H9 (cell line): ENCODE measurements at regions not wholly inside any gene's neighbourhood (a gene's known extent, or its start where the extent isn't known, plus 50 kb on each side); places are given as distances from the start of the nearest gene placed in this dataset.

Experiments
- DNase-seq: peaks from one replicate; pipeline ENCODE4 v3.0.0-alpha.2; 2017
- H2AFZ ChIP-seq: one replicate; pipeline ENCODE4 v1.6.1; 2013; ENCODE audit warnings: mild to moderate bottlenecking, low read length, control low read depth, moderate library complexity
- H2AK5ac ChIP-seq: 2 replicates; pipeline ENCODE4 v1.6.1; 2013; ENCODE audit warnings: low read length, control low read depth, mixed read lengths; ENCODE audit not compliant: insufficient read length
- H2BK120ac ChIP-seq: one replicate; pipeline ENCODE4 v1.6.1; 2013; ENCODE audit warnings: low read depth, mild to moderate bottlenecking, low read length, control low read depth, inconsistent platforms; ENCODE audit not compliant: poor library complexity, severe bottlenecking
- H2BK12ac ChIP-seq: 2 replicates; pipeline ENCODE4 v1.6.1; 2013; ENCODE audit warnings: low read length, control low read depth, mixed read lengths, low read depth; ENCODE audit not compliant: insufficient read length
- H2BK15ac ChIP-seq: 2 replicates; pipeline ENCODE4 v1.6.1; 2013; ENCODE audit warnings: low read depth, low read length, control low read depth
- H2BK20ac ChIP-seq: one replicate; pipeline ENCODE4 v1.6.1; 2013; ENCODE audit warnings: low read depth, mild to moderate bottlenecking, low read length, control low read depth, inconsistent platforms; ENCODE audit not compliant: poor library complexity, severe bottlenecking
- H2BK5ac ChIP-seq: 2 replicates; pipeline ENCODE4 v1.6.1; 2013; ENCODE audit warnings: low read length, control low read depth, mixed read lengths; ENCODE audit not compliant: insufficient read length
- H3K14ac ChIP-seq: 2 replicates; pipeline ENCODE4 v1.6.1; 2013; ENCODE audit warnings: low read length, control low read depth; ENCODE audit not compliant: insufficient read depth
- H3K18ac ChIP-seq: 2 replicates; pipeline ENCODE4 v1.6.1; 2013; ENCODE audit warnings: low read depth, mild to moderate bottlenecking, mixed read lengths, low read length, control low read depth; ENCODE audit not compliant: insufficient read length
- H3K23ac ChIP-seq: 2 replicates; pipeline ENCODE4 v1.6.1; 2013; ENCODE audit warnings: low read length, control low read depth, mixed read lengths, low read depth; ENCODE audit not compliant: insufficient read length
- H3K23me2 ChIP-seq: 2 replicates; pipeline ENCODE4 v1.6.1; 2013; ENCODE audit warnings: low read depth, mild to moderate bottlenecking, mixed read lengths, low read length, control low read depth; ENCODE audit not compliant: insufficient read length, poor library complexity, severe bottlenecking
- H3K27ac ChIP-seq: 2 replicates; pipeline ENCODE4 v1.5.1; 2013; ENCODE audit warnings: low read length, control low read depth, mixed read lengths, low read depth; ENCODE audit not compliant: insufficient read length
- H3K27me3 ChIP-seq: 2 replicates; pipeline ENCODE4 v1.6.1; 2013; ENCODE audit warnings: low read length, control low read depth, inconsistent platforms; ENCODE audit not compliant: insufficient read depth
- H3K4ac ChIP-seq: 2 replicates; pipeline ENCODE4 v1.6.1; 2013; ENCODE audit warnings: low read depth, mild to moderate bottlenecking, control low read depth, inconsistent platforms, low read length, moderate library complexity
- H3K4me1 ChIP-seq: 2 replicates; pipeline ENCODE4 v1.6.1; 2013; ENCODE audit warnings: low read length, control low read depth, inconsistent platforms; ENCODE audit not compliant: insufficient read depth
- H3K4me2 ChIP-seq: 2 replicates; pipeline ENCODE4 v1.6.1; 2013; ENCODE audit warnings: low read length, control low read depth, mixed read lengths; ENCODE audit not compliant: insufficient read length, insufficient read depth
- H3K56ac ChIP-seq: 2 replicates; pipeline ENCODE4 v1.6.1; 2013; ENCODE audit warnings: low read depth, mild to moderate bottlenecking, mixed read lengths, low read length, control low read depth; ENCODE audit not compliant: insufficient read length
- H3K79me1 ChIP-seq: 2 replicates; pipeline ENCODE4 v1.6.1; 2013; ENCODE audit warnings: low read depth, mild to moderate bottlenecking, moderate library complexity, low read length, control low read depth, inconsistent platforms; ENCODE audit not compliant: insufficient read depth, poor library complexity, severe bottlenecking
- H3K79me2 ChIP-seq: 2 replicates; pipeline ENCODE4 v1.6.1; 2013; ENCODE audit warnings: low read length, control low read depth, inconsistent platforms; ENCODE audit not compliant: insufficient read depth
- H3K9ac ChIP-seq: 2 replicates; pipeline ENCODE4 v1.6.1; 2013; ENCODE audit warnings: low read length, control low read depth, mixed read lengths; ENCODE audit not compliant: insufficient read length; ENCODE audit errors: extremely low read depth
- H3K9me3 ChIP-seq: one replicate; pipeline ENCODE4 v1.6.1; 2013; ENCODE audit warnings: low read depth, low read length, inconsistent platforms; ENCODE audit not compliant: control insufficient read depth
- H3T11ph ChIP-seq: one replicate; pipeline ENCODE4 v1.6.1; 2013; ENCODE audit warnings: mild to moderate bottlenecking, low read length, control low read depth, inconsistent platforms
- H4K20me1 ChIP-seq: one replicate; pipeline ENCODE4 v1.6.1; 2013; ENCODE audit not compliant: control insufficient read depth, insufficient read length, insufficient read depth
- H4K5ac ChIP-seq: 2 replicates; pipeline ENCODE4 v1.6.1; 2013; ENCODE audit warnings: low read depth, mild to moderate bottlenecking, mixed read lengths, low read length, control low read depth; ENCODE audit not compliant: insufficient read length
- H4K8ac ChIP-seq: replicated peaks from 2 replicates; pipeline ENCODE4 v1.6.1; 2013; ENCODE audit warnings: low read length, control low read depth, mixed read lengths, low read depth; ENCODE audit not compliant: insufficient read length
- H4K91ac ChIP-seq: 2 replicates; pipeline ENCODE4 v1.6.1; 2013; ENCODE audit warnings: low read depth, mild to moderate bottlenecking, moderate library complexity, mixed read lengths, low read length, control low read depth; ENCODE audit not compliant: insufficient read length
- H3K27ac Mint-ChIP-seq, 3 experiments: 2 replicates in 2 of 3; 3 replicates in 1 of 3; pipeline ENCODE4 v1.8.0; 2020 to 2021; ENCODE audit warnings: mixed read lengths in 3 of 3, mild to moderate bottlenecking in 1 of 3, moderate library complexity in 1 of 3
- H3K27me3 Mint-ChIP-seq: 2 replicates; pipeline ENCODE4 v1.8.0; 2021; ENCODE audit warnings: low read depth, mild to moderate bottlenecking, moderate library complexity, mixed read lengths
- H3K36me3 Mint-ChIP-seq, 3 experiments: 2 replicates in 2 of 3; 3 replicates in 1 of 3; pipeline ENCODE4 v1.8.0; 2020 to 2021; ENCODE audit warnings: low read depth in 3 of 3, mixed read lengths in 3 of 3; ENCODE audit not compliant: insufficient read depth in 1 of 3
- H3K4me1 Mint-ChIP-seq, 2 experiments: 2 replicates each; pipeline ENCODE4 v1.8.0; 2020; ENCODE audit warnings: mixed read lengths in 2 of 2
- H3K4me3 Mint-ChIP-seq, 2 experiments: 2 replicates in 1 of 2; 3 replicates in 1 of 2; pipeline ENCODE4 v1.8.0; 2020 to 2021; ENCODE audit warnings: mild to moderate bottlenecking in 2 of 2, mixed read lengths in 2 of 2, moderate library complexity in 1 of 2
- H3K9me3 Mint-ChIP-seq, 2 experiments: 2 replicates in 1 of 2; 3 replicates in 1 of 2; pipeline ENCODE4 v1.8.0; 2020; ENCODE audit warnings: mild to moderate bottlenecking in 2 of 2, mixed read lengths in 2 of 2, moderate library complexity in 1 of 2
- WGBS: extraction: QIAGEN DNeasy Blood & Tissue Kit; methylation state at CpG from one replicate; pipeline ENCODE4 v1.1.7; 2013; ENCODE audit warnings: missing lambda C conversion rate, low lambda C conversion rate, mixed read lengths; ENCODE audit not compliant: insufficient read length; ENCODE audit errors: extremely low coverage; 5-methylcytosine and 5-hydroxymethylcytosine counted together
- TF ChIP-seq, protein P1 (sequence below): fragments of 200-600 bp; sonication (generic); conservative IDR thresholded peaks from 3 replicates; pipeline ENCODE4 v1.8.0; 2021; ENCODE audit warnings: antibody characterized with exemption, mild to moderate bottlenecking

DNA sequence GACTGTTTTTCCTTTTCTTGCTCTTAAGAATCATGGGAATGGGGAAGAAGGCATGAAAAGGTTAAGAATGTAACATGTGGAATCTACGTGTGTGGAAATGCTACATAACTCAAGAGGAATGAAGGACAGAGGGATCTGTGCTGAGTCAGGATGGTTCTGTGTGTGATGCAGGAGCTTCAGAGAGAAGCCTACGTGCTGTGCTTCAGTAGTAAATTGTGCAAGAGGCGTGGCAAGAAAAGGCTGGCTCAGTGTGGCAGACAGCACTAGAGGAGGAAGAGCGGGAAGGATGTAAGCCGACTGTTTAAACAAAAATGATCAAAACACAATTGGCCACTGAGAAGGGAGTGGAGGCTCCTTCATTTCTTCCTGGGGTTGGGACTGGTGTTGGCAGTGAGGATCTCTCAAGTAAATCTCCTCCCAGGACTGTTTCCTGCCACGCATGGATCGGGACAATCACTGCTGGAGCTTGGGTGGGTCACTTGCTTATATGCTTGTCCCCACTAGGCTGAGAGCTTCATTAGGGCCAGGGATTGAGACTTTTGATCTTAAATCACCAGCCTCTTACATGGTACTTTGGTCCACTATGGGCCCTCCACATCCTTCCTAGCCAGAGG is 59.4 kb upstream of the BASP1 start:
- H3K79me1 ChIP-seq: no peaks in the 10 kb centered on the region
- H4K91ac ChIP-seq: no peak overlapping the region
- H2AFZ ChIP-seq: no peak overlapping the region

More for the DNA sequence above, 59.4 kb upstream of the BASP1 start:
- H3K4me3 Mint-ChIP-seq: no peak overlapping the region
- Histone ChIP-seq H3K27me3 (no peaks in the 10 kb centered on the region), H3K23me2 (no peaks in the 10 kb centered on the region), H3K23ac (no peak overlapping the region), H2BK5ac (no peak overlapping the region), H4K5ac (no peak overlapping the region), H3K27ac (no peak overlapping the region), H3K56ac (no peak overlapping the region), H3K9me3 (no peaks in the 10 kb centered on the region), H2BK20ac (no peak overlapping the region), H4K8ac (no peak overlapping the region), H2AK5ac (no peak overlapping the region), H3K4me2 (no peak overlapping the region), H3K18ac (no peak overlapping the region), H4K20me1 (no peaks in the 10 kb centered on the region), H2BK15ac (no peak overlapping the region), H3K4me1 (no peaks in the 10 kb centered on the region), H3K4ac (no peak overlapping the region), H2BK120ac (no peak overlapping the region), H3T11ph (no peak overlapping the region), H3K14ac (no peak overlapping the region), H3K79me2 (no peaks in the 10 kb centered on the region), H2BK12ac (no peak overlapping the region), H3K9ac (no peak overlapping the region)
- peaks cover 0 to 3% of the 10 kb centered on the region in 2 experiments; a peak in 1 of 5 replicates for H3K9me3 Mint-ChIP-seq
- peaks cover 7 to 14% of the 10 kb centered on the region in 2 experiments for H3K4me1 Mint-ChIP-seq
- TF ChIP-seq, protein P1, sequence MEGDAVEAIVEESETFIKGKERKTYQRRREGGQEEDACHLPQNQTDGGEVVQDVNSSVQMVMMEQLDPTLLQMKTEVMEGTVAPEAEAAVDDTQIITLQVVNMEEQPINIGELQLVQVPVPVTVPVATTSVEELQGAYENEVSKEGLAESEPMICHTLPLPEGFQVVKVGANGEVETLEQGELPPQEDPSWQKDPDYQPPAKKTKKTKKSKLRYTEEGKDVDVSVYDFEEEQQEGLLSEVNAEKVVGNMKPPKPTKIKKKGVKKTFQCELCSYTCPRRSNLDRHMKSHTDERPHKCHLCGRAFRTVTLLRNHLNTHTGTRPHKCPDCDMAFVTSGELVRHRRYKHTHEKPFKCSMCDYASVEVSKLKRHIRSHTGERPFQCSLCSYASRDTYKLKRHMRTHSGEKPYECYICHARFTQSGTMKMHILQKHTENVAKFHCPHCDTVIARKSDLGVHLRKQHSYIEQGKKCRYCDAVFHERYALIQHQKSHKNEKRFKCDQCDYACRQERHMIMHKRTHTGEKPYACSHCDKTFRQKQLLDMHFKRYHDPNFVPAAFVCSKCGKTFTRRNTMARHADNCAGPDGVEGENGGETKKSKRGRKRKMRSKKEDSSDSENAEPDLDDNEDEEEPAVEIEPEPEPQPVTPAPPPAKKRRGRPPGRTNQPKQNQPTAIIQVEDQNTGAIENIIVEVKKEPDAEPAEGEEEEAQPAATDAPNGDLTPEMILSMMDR: no peak
- peaks cover 0 to 21% (median 0%) of the 10 kb centered on the region in 3 experiments; a peak in 5 of 7 replicates for H3K36me3 Mint-ChIP-seq
- no peak overlapping the region; a peak in 1 of 7 replicates for H3K27ac Mint-ChIP-seq
- WGBS: no CpG with 5 or more reads among the region's 7 CpGs
- H3K27me3 Mint-ChIP-seq: no peaks in the 10 kb centered on the region
- DNase-seq: no peak
